Liver (tissue), 8 donors: ENCODE measurements at regions not wholly inside any gene's neighbourhood (a gene's known extent, or its start where the extent isn't known, plus 50 kb on each side); places are given as distances from the start of the nearest gene placed in this dataset.

Source experiments
- DNase-seq: peaks from one replicate; pipeline ENCODE4 v3.0.0-alpha.2; 2017; ENCODE audit warnings: low spot score
- H3K27ac ChIP-seq, 2 donors: one replicate each; pipeline ENCODE4 v1.7.0; 2013; ENCODE audit warnings: inconsistent platforms in 2 of 2, low read length in 2 of 2, control low read depth in 1 of 2, low read depth in 1 of 2, mild to moderate bottlenecking in 1 of 2
- H3K27me3 ChIP-seq, 4 donors: one replicate each; pipeline versions ENCODE4 v1.6.1 to v1.7.0; 2013; ENCODE audit warnings: low read length in 3 of 4, inconsistent platforms in 1 of 4, mild to moderate bottlenecking in 1 of 4, moderate library complexity in 1 of 4; ENCODE audit not compliant: control insufficient read depth in 4 of 4, insufficient read depth in 4 of 4
- H3K36me3 ChIP-seq, 4 donors: one replicate each; pipeline versions ENCODE4 v1.6.1 to v1.7.0; 2013; ENCODE audit warnings: low read length in 3 of 4, mild to moderate bottlenecking in 3 of 4, low read depth in 1 of 4, moderate library complexity in 1 of 4; ENCODE audit not compliant: control insufficient read depth in 4 of 4, insufficient read depth in 3 of 4
- H3K4me1 ChIP-seq, 4 donors: one replicate each; pipeline versions ENCODE4 v1.6.1 to v1.7.0; 2013; ENCODE audit warnings: low read length in 3 of 4, mild to moderate bottlenecking in 3 of 4, moderate library complexity in 1 of 4; ENCODE audit not compliant: control insufficient read depth in 4 of 4, insufficient read depth in 4 of 4
- H3K4me3 ChIP-seq, 3 donors: one replicate each; pipeline versions ENCODE4 v1.6.1 to v1.7.0; 2013; ENCODE audit warnings: low read length in 3 of 3, control low read depth in 1 of 3, low read depth in 1 of 3, mild to moderate bottlenecking in 1 of 3
- H3K9ac ChIP-seq, 2 donors: one replicate each; pipeline ENCODE4 v1.7.0; 2013; ENCODE audit warnings: low read length in 2 of 2, mild to moderate bottlenecking in 2 of 2, moderate library complexity in 2 of 2, control low read depth in 1 of 2, low read depth in 1 of 2
- H3K9me3 ChIP-seq, 4 donors: one replicate each; pipeline versions ENCODE4 v1.6.1 to v1.7.0; 2013; ENCODE audit warnings: low read length in 3 of 4; ENCODE audit not compliant: control insufficient read depth in 4 of 4
- CTCF ChIP-seq: fragments of 150-350 bp; IDR thresholded peaks from 2 replicates; pipeline ENCODE4 v1.5.1; 2017; ENCODE audit warnings: improper control_type of control experiment, low read depth, low read length; ENCODE audit not compliant: missing input control
- EGR1 ChIP-seq, 2 donors: IDR thresholded peaks; 2 replicates each; pipeline ENCODE4 v1.6.1; 2016 to 2018; ENCODE audit warnings: antibody characterized with exemption in 2 of 2, low read depth in 2 of 2
- FOXA1 ChIP-seq: IDR thresholded peaks from 2 replicates; pipeline ENCODE4 v1.6.1; 2016; ENCODE audit warnings: antibody characterized with exemption
- GABPA ChIP-seq, 2 donors: IDR thresholded peaks in 1 of 2; conservative IDR thresholded peaks in 1 of 2; 2 replicates each; pipeline ENCODE4 v1.6.1; 2016; ENCODE audit warnings: antibody characterized with exemption in 2 of 2, mild to moderate bottlenecking in 1 of 2, moderate library complexity in 1 of 2
- HNF4A ChIP-seq, 2 donors: conservative IDR thresholded peaks; 2 replicates each; pipeline ENCODE4 v1.6.1; 2016; ENCODE audit warnings: antibody characterized with exemption in 2 of 2, mild to moderate bottlenecking in 2 of 2
- HNF4G ChIP-seq: IDR thresholded peaks from 2 replicates; pipeline ENCODE4 v1.6.1; 2016; ENCODE audit warnings: antibody characterized with exemption
- JUND ChIP-seq, 2 donors: IDR thresholded peaks; 2 replicates each; pipeline ENCODE4 v1.6.1; 2016; ENCODE audit warnings: antibody characterized with exemption in 2 of 2
- NR2F2 ChIP-seq: IDR thresholded peaks from 2 replicates; pipeline ENCODE4 v1.6.1; 2016; ENCODE audit warnings: antibody characterized with exemption
- REST ChIP-seq: IDR thresholded peaks from 2 replicates; pipeline ENCODE4 v1.6.1; 2016; ENCODE audit warnings: antibody characterized with exemption, mild to moderate bottlenecking
- RXRA ChIP-seq, 2 donors: IDR thresholded peaks; 2 replicates each; pipeline ENCODE4 v1.6.1; 2017 to 2018; ENCODE audit warnings: antibody characterized with exemption in 2 of 2, mild to moderate bottlenecking in 1 of 2
- SP1 ChIP-seq: IDR thresholded peaks from 2 replicates; pipeline ENCODE4 v1.6.1; 2018; ENCODE audit warnings: antibody characterized with exemption, mild to moderate bottlenecking
- TAF1 ChIP-seq: conservative IDR thresholded peaks from 2 replicates; pipeline ENCODE4 v1.6.1; 2016; ENCODE audit warnings: antibody characterized with exemption, mild to moderate bottlenecking
- YY1 ChIP-seq: IDR thresholded peaks from 2 replicates; pipeline ENCODE4 v1.6.1; 2016; ENCODE audit warnings: antibody characterized with exemption, mild to moderate bottlenecking
- ZBTB33 ChIP-seq: IDR thresholded peaks from 2 replicates; pipeline ENCODE4 v1.6.1; 2016; ENCODE audit warnings: antibody characterized with exemption
- WGBS: extraction: QIAGEN DNeasy Blood & Tissue Kit; methylation state at CpG from one replicate; pipeline ENCODE4 v1.1.7; 2013; 5-methylcytosine and 5-hydroxymethylcytosine counted together
- TF ChIP-seq, protein P1 (sequence below): IDR thresholded peaks from 2 replicates; pipeline ENCODE4 v1.6.1; 2016; ENCODE audit warnings: antibody characterized with exemption
- donor health status: healthy.
- donor health status: healthy.
- donor health status: healthy.
- donor health status: healthy.
- donor health status: healthy.

- H3K9me3 ChIP-seq, result no peaks in the 10 kb centered on the region
- H3K27me3 ChIP-seq, result no peaks in the 10 kb centered on the region
- 88% methylated on average over 1 of the region's 1 CpG for WGBS
- DNase-seq, result no peak
- no peak for TF ChIP-seq RXRA (IDR thresholded peaks at IDR 0.05)
- no peak for TF ChIP-seq REST
- no peak for TF ChIP-seq TAF1
- H3K4me3 ChIP-seq, result no peak overlapping the region
- H3K36me3 ChIP-seq, result no peaks in the 10 kb centered on the region
- peaks cover 0 to 4% (median 2%) of the 10 kb centered on the region in 4 donors for H3K4me1 ChIP-seq
- peak overlapping the region in 1 of 2 donors; percentile 6 for H3K27ac ChIP-seq
- H3K9ac ChIP-seq, result no peak overlapping the region
Measured at GRCh38 chr12:46455648-46456352, 83.2 kb upstream of the SLC38A2 start.

DNA sequence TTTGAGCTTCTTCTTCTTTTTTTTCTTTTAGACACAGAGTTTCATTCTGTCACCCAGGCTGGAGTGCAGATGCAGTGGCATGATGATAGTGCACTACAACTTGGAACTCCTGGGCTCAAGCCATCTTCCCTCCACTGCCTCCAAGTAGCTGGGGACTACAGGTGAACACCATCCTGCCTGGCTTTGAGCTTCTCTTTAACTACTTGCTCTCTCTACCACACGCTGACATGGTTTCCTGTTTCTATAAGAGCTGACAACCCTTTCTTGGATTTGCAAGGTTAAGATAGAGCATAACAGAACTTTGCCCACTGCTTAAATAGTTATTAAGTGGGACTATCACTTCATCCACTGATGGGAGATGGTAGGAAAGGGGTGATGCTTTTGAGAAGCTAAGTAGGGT, 82.4 kb upstream of the SLC38A2 start:
- Histone ChIP-seq H3K36me3 (no peaks in the 10 kb centered on the region), H3K27me3 (no peaks in the 10 kb centered on the region), H3K4me3 (no peak overlapping the region), H3K9ac (no peak overlapping the region), H3K4me1 (peaks cover 0 to 4% (median under 1%) of the 10 kb centered on the region in 4 donors), H3K27ac (no peak overlapping the region), H3K9me3 (no peaks in the 10 kb centered on the region)
- no peak for TF ChIP-seq NR2F2
- no peak for TF ChIP-seq FOXA1
- TF ChIP-seq TAF1, result no peak
- TF ChIP-seq EGR1 (IDR thresholded peaks at IDR 0.05; ENCODE audit: low read depth in 2 of 2), result no peak
- no peak for TF ChIP-seq HNF4G
- no peak for TF ChIP-seq SP1
- no peak for TF ChIP-seq RXRA (IDR thresholded peaks at IDR 0.05)
- TF ChIP-seq CTCF, result no peak
- no peak for TF ChIP-seq YY1
- TF ChIP-seq ZBTB33, result no peak
- TF ChIP-seq, protein P1, sequence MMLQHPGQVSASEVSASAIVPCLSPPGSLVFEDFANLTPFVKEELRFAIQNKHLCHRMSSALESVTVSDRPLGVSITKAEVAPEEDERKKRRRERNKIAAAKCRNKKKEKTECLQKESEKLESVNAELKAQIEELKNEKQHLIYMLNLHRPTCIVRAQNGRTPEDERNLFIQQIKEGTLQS, result no peak
- no peak for TF ChIP-seq JUND (IDR thresholded peaks at IDR 0.05)
- TF ChIP-seq REST, result no peak
- no peak for TF ChIP-seq GABPA (IDR thresholded peaks at IDR 0.05 in 1 of 2, conservative IDR thresholded peaks at IDR 0.05 in 1 of 2)
- TF ChIP-seq HNF4A (conservative IDR thresholded peaks at IDR 0.05), result no peak
- WGBS, result 70% methylated on average over 1 of the region's 1 CpG
- no peak for DNase-seq
